Skeletal muscle tissue (tissue), 3 donors: ENCODE measurements at regions not wholly inside any gene's neighbourhood (a gene's known extent, or its start where the extent isn't known, plus 50 kb on each side); places are given as distances from the start of the nearest gene placed in this dataset.
"Not testable (repeated sequence)": the region's sequence is repeated elsewhere in the genome, so short reads cannot be mapped to it uniquely, and the experiment has no call there.

Source experiments
- H3K27ac ChIP-seq: one replicate; pipeline ENCODE4 v1.7.0; 2013; ENCODE audit warnings: mild to moderate bottlenecking, low read depth, low read length, inconsistent platforms
- H3K27me3 ChIP-seq, 3 donors: one replicate each; pipeline ENCODE4 v1.7.0; 2013; ENCODE audit warnings: low read length in 3 of 3; ENCODE audit not compliant: control insufficient read depth in 3 of 3, insufficient read depth in 3 of 3
- H3K36me3 ChIP-seq, 3 donors: one replicate each; pipeline ENCODE4 v1.7.0; 2013; ENCODE audit warnings: low read length in 3 of 3; ENCODE audit not compliant: control insufficient read depth in 3 of 3, insufficient read depth in 3 of 3
- H3K4me1 ChIP-seq, 3 donors: one replicate each; pipeline ENCODE4 v1.7.0; 2013; ENCODE audit warnings: low read length in 3 of 3, mild to moderate bottlenecking in 3 of 3; ENCODE audit not compliant: control insufficient read depth in 3 of 3, insufficient read depth in 3 of 3
- H3K4me3 ChIP-seq, 3 donors: one replicate each; pipeline ENCODE4 v1.7.0; 2013; ENCODE audit warnings: low read length in 3 of 3
- H3K9ac ChIP-seq, 3 donors: one replicate each; pipeline ENCODE4 v1.7.0; 2013; ENCODE audit warnings: low read length in 3 of 3, mild to moderate bottlenecking in 3 of 3, moderate library complexity in 2 of 3, low read depth in 1 of 3
- H3K9me3 ChIP-seq, 3 donors: one replicate each; pipeline ENCODE4 v1.7.0; 2013; ENCODE audit warnings: low read length in 3 of 3; ENCODE audit not compliant: control insufficient read depth in 3 of 3
- donor health status: Osteomylitis.

- H3K27me3 ChIP-seq = no peaks in the 10 kb centered on the region
- H3K4me1 ChIP-seq = no peaks in the 10 kb centered on the region
- no peaks in the 10 kb centered on the region for H3K9me3 ChIP-seq
- H3K36me3 ChIP-seq = no peaks in the 10 kb centered on the region
- H3K9ac ChIP-seq = no peak overlapping the region
- H3K4me3 ChIP-seq = no peak overlapping the region
- no peak overlapping the region for H3K27ac ChIP-seq
These were observed 126.9 kb upstream of the ERRFI1 start for GRCh38 chr1:8152731-8153702.

GRCh38 chr1:8151647-8152046, 125.5 kb upstream of the ERRFI1 start:
- no peak overlapping the region for H3K9ac ChIP-seq
- no peaks in the 10 kb centered on the region for H3K9me3 ChIP-seq
- H3K36me3 ChIP-seq = no peaks in the 10 kb centered on the region
- no peak overlapping the region for H3K27ac ChIP-seq
- no peaks in the 10 kb centered on the region for H3K4me1 ChIP-seq
- H3K4me3 ChIP-seq = no peak overlapping the region
- no peaks in the 10 kb centered on the region for H3K27me3 ChIP-seq

GRCh38 chr1:8149756-8150155, 123.6 kb upstream of the ERRFI1 start:
- not testable (repeated sequence) for H3K9ac ChIP-seq, H3K36me3 ChIP-seq, H3K4me3 ChIP-seq

GRCh38 chr1:8147956-8148355, 121.8 kb upstream of the ERRFI1 start:
- H3K4me1 ChIP-seq = no peaks in the 10 kb centered on the region
- H3K36me3 ChIP-seq = no peaks in the 10 kb centered on the region
- no peak overlapping the region for H3K27ac ChIP-seq

More at GRCh38 chr1:8149756-8150155, 123.6 kb upstream of the ERRFI1 start:
- not testable (repeated sequence) for H3K27ac ChIP-seq, H3K9me3 ChIP-seq, H3K27me3 ChIP-seq, H3K4me1 ChIP-seq

GRCh38 chr1:8146257-8146855, 120.2 kb upstream of the ERRFI1 start:
- Histone ChIP-seq H3K4me1 (no peaks in the 10 kb centered on the region), H3K27ac (no peak overlapping the region), H3K9me3 (no peaks in the 10 kb centered on the region), H3K4me3 (no peak overlapping the region), H3K27me3 (no peaks in the 10 kb centered on the region), H3K36me3 (no peaks in the 10 kb centered on the region), H3K9ac (no peak overlapping the region)

More at GRCh38 chr1:8147956-8148355, 121.8 kb upstream of the ERRFI1 start:
- no peaks in the 10 kb centered on the region for H3K27me3 ChIP-seq
- H3K9me3 ChIP-seq = no peaks in the 10 kb centered on the region
- H3K9ac ChIP-seq = no peak overlapping the region
- no peak overlapping the region for H3K4me3 ChIP-seq

GRCh38 chr1:8145545-8146202, 119.6 kb upstream of the ERRFI1 start:
- no peaks in the 10 kb centered on the region for H3K27me3 ChIP-seq
- no peaks in the 10 kb centered on the region for H3K4me1 ChIP-seq

GRCh38 chr1:8144323-8144722, 118.2 kb upstream of the ERRFI1 start:
- no peaks in the 10 kb centered on the region for H3K4me1 ChIP-seq
- no peak overlapping the region for H3K27ac ChIP-seq
- H3K9me3 ChIP-seq = no peaks in the 10 kb centered on the region
- H3K4me3 ChIP-seq = no peak overlapping the region
- H3K27me3 ChIP-seq = no peaks in the 10 kb centered on the region
- no peak overlapping the region for H3K9ac ChIP-seq
- no peaks in the 10 kb centered on the region for H3K36me3 ChIP-seq

More at GRCh38 chr1:8145545-8146202, 119.6 kb upstream of the ERRFI1 start:
- H3K4me3 ChIP-seq = no peak overlapping the region
- H3K27ac ChIP-seq = no peak overlapping the region
- no peaks in the 10 kb centered on the region for H3K9me3 ChIP-seq
- H3K9ac ChIP-seq = no peak overlapping the region
- no peaks in the 10 kb centered on the region for H3K36me3 ChIP-seq

- Histone ChIP-seq H3K4me1 (peaks cover 0 to 2% (median under 1%) of the 10 kb centered on the region in 3 donors), H3K27me3 (no peaks in the 10 kb centered on the region), H3K4me3 (no peak overlapping the region), H3K36me3 (no peaks in the 10 kb centered on the region), H3K9ac (no peak overlapping the region), H3K9me3 (no peaks in the 10 kb centered on the region), H3K27ac (no peak overlapping the region)
These were observed 117.0 kb upstream of the ERRFI1 start for GRCh38 chr1:8142955-8143629.

GRCh38 chr1:8139941-8140340, 113.8 kb upstream of the ERRFI1 start:
- H3K27me3 ChIP-seq = no peaks in the 10 kb centered on the region
- H3K4me1 ChIP-seq = peaks cover 6 to 14% (median 13%) of the 10 kb centered on the region in 3 donors
- H3K9me3 ChIP-seq = no peaks in the 10 kb centered on the region
- H3K9ac ChIP-seq = no peak overlapping the region
- no peak overlapping the region for H3K4me3 ChIP-seq
- H3K27ac ChIP-seq = no peak overlapping the region
- no peaks in the 10 kb centered on the region for H3K36me3 ChIP-seq
